ENCODE measurements at regions not wholly inside any gene's neighbourhood (a gene's known extent, or its start where the extent isn't known, plus 50 kb on each side); places are given as distances from the start of the nearest gene placed in this dataset.

DNA sequence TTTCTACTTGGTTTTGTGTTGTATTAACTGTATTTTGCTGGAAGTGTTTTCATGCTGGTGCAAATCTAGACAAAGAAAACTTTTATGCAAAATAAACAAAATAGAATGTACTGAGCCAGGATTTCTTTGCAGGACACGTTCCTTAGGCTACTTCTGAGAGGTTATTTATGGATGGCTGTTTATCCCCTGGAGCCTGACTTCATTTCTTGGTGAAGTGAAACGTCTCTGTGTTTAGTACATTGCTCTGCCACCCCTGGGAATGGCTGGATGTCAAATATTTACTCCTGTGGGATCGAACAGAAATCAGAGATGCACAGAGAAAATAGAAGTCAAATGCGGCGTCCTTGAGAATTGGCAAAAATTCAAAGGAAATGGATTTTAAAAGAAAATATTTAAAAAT lies 327.1 kb upstream of the MPDZ start:
- TF ChIP-seq CTCF (IDR thresholded peaks at IDR 0.05; ENCODE audit: low read depth, low read length, missing control alignments), result no peak
- no peak for DNase-seq (ENCODE audit: low read depth)
- H3K4me3 ChIP-seq (ENCODE audit: low read depth, low read length), result no peak overlapping the region
- in situ Hi-C loops (cut with HindIII; ENCODE audit: low sequenced_read_pairs), result no loop called here

DNA sequence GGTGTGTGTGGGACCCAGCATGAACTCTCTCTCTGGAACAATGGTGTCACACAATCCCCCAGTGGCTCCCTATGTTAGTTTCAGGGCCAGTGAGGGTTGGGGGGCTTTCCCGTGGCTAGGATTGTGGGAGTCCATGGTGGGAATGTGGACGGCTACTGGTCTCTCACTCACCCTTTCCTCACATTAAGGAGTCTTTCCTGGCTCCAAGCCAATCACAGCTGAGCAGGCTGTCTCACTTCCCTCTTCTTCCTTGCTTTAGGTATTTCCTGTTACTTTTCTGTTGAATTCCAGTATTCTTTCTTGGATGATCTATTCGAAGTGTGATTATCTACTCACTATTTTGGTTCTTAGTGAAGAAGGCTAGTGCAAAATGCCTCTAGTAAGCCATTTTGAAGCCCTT lies 324.4 kb upstream of the MPDZ start:
- DNase-seq (ENCODE audit: low read depth), result no peak
- TF ChIP-seq CTCF (IDR thresholded peaks at IDR 0.05; ENCODE audit: low read depth, low read length, missing control alignments), result no peak
- in situ Hi-C loops (cut with HindIII; ENCODE audit: low sequenced_read_pairs), result no loop called here
- no peak overlapping the region for H3K4me3 ChIP-seq (ENCODE audit: low read depth, low read length)

GRCh38 chr9:13598738-13599137 lies 319.2 kb upstream of the MPDZ start:
- no peak for TF ChIP-seq CTCF (IDR thresholded peaks at IDR 0.05; ENCODE audit: low read depth, low read length, missing control alignments)
- no peak for DNase-seq (ENCODE audit: low read depth)
- in situ Hi-C loops (cut with HindIII; ENCODE audit: low sequenced_read_pairs), result no loop called here
- no peak overlapping the region for H3K4me3 ChIP-seq (ENCODE audit: low read depth, low read length)

GRCh38 chr9:13597427-13597826 lies 317.9 kb upstream of the MPDZ start:
- DNase-seq (ENCODE audit: low read depth), result no peak
- in situ Hi-C loops (cut with HindIII; ENCODE audit: low sequenced_read_pairs), result no loop called here
- H3K4me3 ChIP-seq (ENCODE audit: low read depth, low read length), result no peak overlapping the region
- no peak for TF ChIP-seq CTCF (IDR thresholded peaks at IDR 0.05; ENCODE audit: low read depth, low read length, missing control alignments)

DNA sequence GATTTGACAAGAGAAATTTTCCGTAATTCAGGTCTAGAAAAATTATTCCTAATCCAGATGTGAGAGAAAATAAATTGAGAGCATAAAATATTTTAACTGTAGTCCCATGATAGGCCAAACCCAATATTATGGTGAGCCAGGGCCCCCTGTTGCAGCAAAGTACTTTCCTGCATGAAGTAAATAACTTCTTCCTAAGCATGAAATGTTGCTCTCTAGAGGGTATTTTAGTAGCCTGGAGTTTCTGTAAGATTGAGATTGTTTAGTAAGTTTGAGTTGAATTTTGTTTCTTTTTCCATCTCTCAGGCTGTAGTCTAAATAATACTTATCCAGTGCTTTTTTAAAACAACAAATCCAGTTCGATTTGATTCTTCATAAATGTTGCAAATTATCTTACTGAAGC lies 317.5 kb upstream of the MPDZ start:
- TF ChIP-seq CTCF (IDR thresholded peaks at IDR 0.05; ENCODE audit: low read depth, low read length, missing control alignments), result no peak
- H3K4me3 ChIP-seq (ENCODE audit: low read depth, low read length), result no peak overlapping the region
- in situ Hi-C loops (cut with HindIII; ENCODE audit: low sequenced_read_pairs), result no loop called here
- DNase-seq (ENCODE audit: low read depth), result no peak

GRCh38 chr9:13596383-13596970 lies 317.0 kb upstream of the MPDZ start:
- no peak for DNase-seq (ENCODE audit: low read depth)
- no peak overlapping the region for H3K4me3 ChIP-seq (ENCODE audit: low read depth, low read length)
- in situ Hi-C loops (cut with HindIII; ENCODE audit: low sequenced_read_pairs), result no loop called here
- no peak for TF ChIP-seq CTCF (IDR thresholded peaks at IDR 0.05; ENCODE audit: low read depth, low read length, missing control alignments)

DNA sequence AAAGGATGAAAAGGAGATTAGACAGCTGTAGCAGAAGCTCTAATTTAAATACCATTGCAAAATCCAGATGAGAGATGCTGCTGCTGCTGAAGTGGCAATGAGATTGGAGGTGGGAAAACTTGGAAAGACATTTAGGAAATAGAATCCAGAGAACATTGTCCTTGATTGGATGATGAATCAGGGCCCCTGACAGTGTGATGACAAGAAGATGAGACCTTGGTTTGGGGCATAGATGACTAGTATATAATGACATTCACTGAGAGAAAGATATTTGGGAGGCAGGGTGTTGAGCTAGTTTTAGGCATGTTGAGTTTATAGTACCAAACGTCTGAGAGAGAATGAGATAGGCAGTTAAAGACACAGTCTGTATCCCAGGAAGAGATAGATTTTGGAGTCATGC lies 311.5 kb upstream of the MPDZ start:
- no peak for TF ChIP-seq CTCF (IDR thresholded peaks at IDR 0.05; ENCODE audit: low read depth, low read length, missing control alignments)
- no peak for DNase-seq (ENCODE audit: low read depth)
- no peak overlapping the region for H3K4me3 ChIP-seq (ENCODE audit: low read depth, low read length)
- in situ Hi-C loops (cut with HindIII; ENCODE audit: low sequenced_read_pairs), result no loop called here
